ENCODE measurements at regions not wholly inside any gene's neighbourhood (a gene's known extent, or its start where the extent isn't known, plus 50 kb on each side); places are given as distances from the start of the nearest gene placed in this dataset.

- H3K4me3 ChIP-seq (ENCODE audit: low read depth, low read length): no peak overlapping the region
- DNase-seq (ENCODE audit: low read depth, low spot score): no peak
- in situ Hi-C loops (cut with HindIII; ENCODE audit: low sequenced_read_pairs): no loop called here
- no peak for TF ChIP-seq CTCF (IDR thresholded peaks at IDR 0.05; ENCODE audit: low read depth, low read length)
Observed at GRCh38 chr14:101379842-101380241, 181.5 kb upstream of the DIO3 start.

- in situ Hi-C loops (cut with HindIII; ENCODE audit: low sequenced_read_pairs): no loop called here
- DNase-seq (ENCODE audit: low read depth, low spot score): no peak
- no peak for TF ChIP-seq CTCF (IDR thresholded peaks at IDR 0.05; ENCODE audit: low read depth, low read length)
- H3K4me3 ChIP-seq (ENCODE audit: low read depth, low read length): no peak overlapping the region
Observed at GRCh38 chr14:101380512-101380911, 180.8 kb upstream of the DIO3 start.

- no peak overlapping the region for H3K4me3 ChIP-seq (ENCODE audit: low read depth, low read length)
- DNase-seq (ENCODE audit: low read depth, low spot score): no peak
- in situ Hi-C loops (cut with HindIII; ENCODE audit: low sequenced_read_pairs): no loop called here
- TF ChIP-seq CTCF (IDR thresholded peaks at IDR 0.05; ENCODE audit: low read depth, low read length): no peak
Observed at GRCh38 chr14:101380940-101381339, 180.4 kb upstream of the DIO3 start.

GRCh38 chr14:101383737-101384338, 177.5 kb upstream of the DIO3 start:
- no peak for TF ChIP-seq CTCF (IDR thresholded peaks at IDR 0.05; ENCODE audit: low read depth, low read length)
- no peak overlapping the region for H3K4me3 ChIP-seq (ENCODE audit: low read depth, low read length)
- in situ Hi-C loops (cut with HindIII; ENCODE audit: low sequenced_read_pairs): no loop called here
- DNase-seq (ENCODE audit: low read depth, low spot score): no peak

GRCh38 chr14:101394374-101394773, 166.9 kb upstream of the DIO3 start:
- no peak for TF ChIP-seq CTCF (IDR thresholded peaks at IDR 0.05; ENCODE audit: low read depth, low read length)
- no peak overlapping the region for H3K4me3 ChIP-seq (ENCODE audit: low read depth, low read length)
- no peak for DNase-seq (ENCODE audit: low read depth, low spot score)
- in situ Hi-C loops (cut with HindIII; ENCODE audit: low sequenced_read_pairs): no loop called here

- DNase-seq (ENCODE audit: low read depth, low spot score): no peak
- TF ChIP-seq CTCF (IDR thresholded peaks at IDR 0.05; ENCODE audit: low read depth, low read length): no peak
- in situ Hi-C loops (cut with HindIII; ENCODE audit: low sequenced_read_pairs): no loop called here
- no peak overlapping the region for H3K4me3 ChIP-seq (ENCODE audit: low read depth, low read length)
Observed at GRCh38 chr14:101395779-101396178, 165.5 kb upstream of the DIO3 start.

- no peak for DNase-seq (ENCODE audit: low read depth, low spot score)
- TF ChIP-seq CTCF (IDR thresholded peaks at IDR 0.05; ENCODE audit: low read depth, low read length): no peak
- H3K4me3 ChIP-seq (ENCODE audit: low read depth, low read length): no peak overlapping the region
- in situ Hi-C loops (cut with HindIII; ENCODE audit: low sequenced_read_pairs): no loop called here
Observed at GRCh38 chr14:101397206-101397605, 164.1 kb upstream of the DIO3 start.

All from astrocyte of the spinal cord (primary cell).